PFSK-1 (cell line): ENCODE measurements at regions not wholly inside any gene's neighbourhood (a gene's known extent, or its start where the extent isn't known, plus 50 kb on each side); places are given as distances from the start of the nearest gene placed in this dataset.

Source experiments
- POLR2AphosphoS5 ChIP-seq: IDR thresholded peaks from 2 replicates; pipeline ENCODE4 v1.6.1; 2012; ENCODE audit warnings: low read depth, mild to moderate bottlenecking, control low read depth, low read length, moderate library complexity
- SIN3A ChIP-seq: IDR thresholded peaks from 2 replicates; pipeline ENCODE4 v1.6.1; 2012; ENCODE audit warnings: mild to moderate bottlenecking, low read length, moderate library complexity, borderline replicate concordance; ENCODE audit not compliant: insufficient read depth
- TAF1 ChIP-seq: IDR thresholded peaks from 2 replicates; pipeline ENCODE4 v1.6.1; 2012; ENCODE audit warnings: low read length, control low read depth, borderline replicate concordance; ENCODE audit not compliant: insufficient read depth
- TF ChIP-seq, protein P1 (sequence below), 2 experiments: IDR thresholded peaks; 2 replicates each; pipeline versions ENCODE4 v1.6.1 to v1.8.0; 2011 to 2012; ENCODE audit warnings: low read depth in 2 of 2, low read length in 2 of 2, control low read depth in 1 of 2, inconsistent platforms in 1 of 2, mild to moderate bottlenecking in 1 of 2, moderate library complexity in 1 of 2; ENCODE audit not compliant: insufficient read depth in 1 of 2

DNA sequence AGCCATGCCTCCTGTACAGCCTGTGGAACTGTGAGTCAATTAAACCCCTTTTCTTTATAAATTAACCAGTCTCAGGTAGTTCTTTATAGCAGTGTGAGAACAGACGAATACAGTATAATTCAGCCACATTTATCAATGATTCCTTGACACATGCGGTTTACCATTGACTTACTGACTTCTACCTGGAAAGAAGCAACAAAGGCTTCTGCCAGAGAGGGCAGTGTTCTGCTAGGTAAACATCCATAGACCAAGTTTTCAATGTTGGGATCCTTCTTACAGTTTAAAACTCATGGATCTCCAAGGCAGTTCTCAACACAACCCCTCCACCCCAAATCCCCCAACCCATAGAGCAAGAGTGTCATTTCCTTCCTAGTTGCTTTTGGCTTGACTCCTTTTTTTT is 150.6 kb downstream of the ZNF648 start:
- TF ChIP-seq TAF1 (no peak), POLR2AphosphoS5 (no peak), SIN3A (no peak)
- TF ChIP-seq, protein P1, sequence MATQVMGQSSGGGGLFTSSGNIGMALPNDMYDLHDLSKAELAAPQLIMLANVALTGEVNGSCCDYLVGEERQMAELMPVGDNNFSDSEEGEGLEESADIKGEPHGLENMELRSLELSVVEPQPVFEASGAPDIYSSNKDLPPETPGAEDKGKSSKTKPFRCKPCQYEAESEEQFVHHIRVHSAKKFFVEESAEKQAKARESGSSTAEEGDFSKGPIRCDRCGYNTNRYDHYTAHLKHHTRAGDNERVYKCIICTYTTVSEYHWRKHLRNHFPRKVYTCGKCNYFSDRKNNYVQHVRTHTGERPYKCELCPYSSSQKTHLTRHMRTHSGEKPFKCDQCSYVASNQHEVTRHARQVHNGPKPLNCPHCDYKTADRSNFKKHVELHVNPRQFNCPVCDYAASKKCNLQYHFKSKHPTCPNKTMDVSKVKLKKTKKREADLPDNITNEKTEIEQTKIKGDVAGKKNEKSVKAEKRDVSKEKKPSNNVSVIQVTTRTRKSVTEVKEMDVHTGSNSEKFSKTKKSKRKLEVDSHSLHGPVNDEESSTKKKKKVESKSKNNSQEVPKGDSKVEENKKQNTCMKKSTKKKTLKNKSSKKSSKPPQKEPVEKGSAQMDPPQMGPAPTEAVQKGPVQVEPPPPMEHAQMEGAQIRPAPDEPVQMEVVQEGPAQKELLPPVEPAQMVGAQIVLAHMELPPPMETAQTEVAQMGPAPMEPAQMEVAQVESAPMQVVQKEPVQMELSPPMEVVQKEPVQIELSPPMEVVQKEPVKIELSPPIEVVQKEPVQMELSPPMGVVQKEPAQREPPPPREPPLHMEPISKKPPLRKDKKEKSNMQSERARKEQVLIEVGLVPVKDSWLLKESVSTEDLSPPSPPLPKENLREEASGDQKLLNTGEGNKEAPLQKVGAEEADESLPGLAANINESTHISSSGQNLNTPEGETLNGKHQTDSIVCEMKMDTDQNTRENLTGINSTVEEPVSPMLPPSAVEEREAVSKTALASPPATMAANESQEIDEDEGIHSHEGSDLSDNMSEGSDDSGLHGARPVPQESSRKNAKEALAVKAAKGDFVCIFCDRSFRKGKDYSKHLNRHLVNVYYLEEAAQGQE (IDR thresholded peaks at IDR 0.05; ENCODE audit: insufficient read depth in 1 of 2, low read depth in 2 of 2, low read length in 2 of 2), result no peak
